Epidermal melanocyte (primary cell): ENCODE measurements at regions not wholly inside any gene's neighbourhood (a gene's known extent, or its start where the extent isn't known, plus 50 kb on each side); places are given as distances from the start of the nearest gene placed in this dataset.

Source experiments
- DNase-seq: peaks from one replicate; pipeline ENCODE4 v3.0.0; 2011; ENCODE audit warnings: low spot score; ENCODE audit not compliant: insufficient read length

- DNase-seq, result no peak
These were observed 448.4 kb downstream of the EPM2A start for GRCh38 chr6:145286916-145287315.

- DNase-seq, result no peak
These were observed 445.7 kb downstream of the EPM2A start for GRCh38 chr6:145289573-145289972.

- DNase-seq, result no peak
These were observed 445.2 kb downstream of the EPM2A start for GRCh38 chr6:145290122-145290521.

GRCh38 chr6:145292066-145292465 lies 443.3 kb downstream of the EPM2A start:
- DNase-seq, result no peak

- DNase-seq, result no peak
These were observed 440.4 kb downstream of the EPM2A start for GRCh38 chr6:145294942-145295341.

GRCh38 chr6:145295746-145296145 lies 439.6 kb downstream of the EPM2A start:
- DNase-seq, result no peak

- no peak for DNase-seq
These were observed 429.6 kb downstream of the EPM2A start for GRCh38 chr6:145305670-145306069.

- no peak for DNase-seq
These were observed 428.8 kb downstream of the EPM2A start for GRCh38 chr6:145306489-145306888.

- no peak for DNase-seq
These were observed 425.3 kb downstream of the EPM2A start for GRCh38 chr6:145309842-145310535.

GRCh38 chr6:145312481-145312880 lies 422.8 kb downstream of the EPM2A start:
- DNase-seq, result no peak

GRCh38 chr6:145313041-145313855 lies 422.1 kb downstream of the EPM2A start:
- DNase-seq, result no peak

GRCh38 chr6:145315982-145316600 lies 419.2 kb downstream of the EPM2A start:
- no peak for DNase-seq

- DNase-seq, result no peak
These were observed 416.4 kb downstream of the EPM2A start for GRCh38 chr6:145318952-145319351.

GRCh38 chr6:145319605-145320004 lies 415.7 kb downstream of the EPM2A start:
- no peak for DNase-seq

GRCh38 chr6:145323646-145324045 lies 411.7 kb downstream of the EPM2A start:
- DNase-seq, result no peak

GRCh38 chr6:145327586-145327985 lies 407.7 kb downstream of the EPM2A start:
- DNase-seq, result no peak

GRCh38 chr6:145329257-145329656 lies 406.1 kb downstream of the EPM2A start:
- DNase-seq, result no peak

GRCh38 chr6:145331066-145331465 lies 404.3 kb downstream of the EPM2A start:
- DNase-seq, result no peak

- DNase-seq, result no peak
These were observed 403.3 kb downstream of the EPM2A start for GRCh38 chr6:145332011-145332410.

- DNase-seq, result no peak
These were observed 399.2 kb downstream of the EPM2A start for GRCh38 chr6:145336119-145336518.

GRCh38 chr6:145339089-145339488 lies 396.2 kb downstream of the EPM2A start:
- DNase-seq, result no peak

- DNase-seq, result no peak
These were observed 395.1 kb downstream of the EPM2A start for GRCh38 chr6:145340256-145340655.
